Endothelial cell of umbilical vein (primary cell): ENCODE measurements at regions not wholly inside any gene's neighbourhood (a gene's known extent, or its start where the extent isn't known, plus 50 kb on each side); places are given as distances from the start of the nearest gene placed in this dataset.

Source experiments
- BruUV-seq: library from RNA; stranded (reverse); fragments of 400-500 nt; replicated peaks from 2 replicates; lab custom pipeline; 2021; lab: Mats Ljungman, UMichigan
- CTCF ChIA-PET: fragments of 300-600, 350-600 bp; sonication (Branson Sonifier 250); formaldehyde crosslinking; loops from one replicate; lab custom pipeline; 2021; ENCODE audit warnings: antibody characterized with exemption, inconsistent platforms; lab: Charles Lee
- POLR2A ChIA-PET: fragments of 300-600, 350-600 bp; sonication (Branson Sonifier 250); formaldehyde crosslinking; loops from one replicate; lab custom pipeline; 2021; ENCODE audit warnings: antibody characterized with exemption, inconsistent platforms; lab: Charles Lee
- DNase-seq: peaks from one replicate; pipeline ENCODE4 v3.0.0-alpha.2; 2011; ENCODE audit warnings: low read depth, low spot score
- FAIRE-seq: peaks from 2 replicates; lab custom pipeline; 2011; peaks lifted over from hg19 to GRCh38; lab: Jason Lieb, UNC
- H2AFZ ChIP-seq: 2 replicates; pipeline ENCODE4 v1.6.0; 2012; ENCODE audit warnings: low read depth, low read length, control low read depth, inconsistent platforms
- H3K27ac ChIP-seq: 2 replicates; pipeline ENCODE4 v1.5.1; 2011; ENCODE audit warnings: low read depth, mild to moderate bottlenecking, control low read depth, low read length, moderate library complexity; ENCODE audit not compliant: insufficient read depth
- H3K27me3 ChIP-seq, 2 experiments: 2 replicates each; pipeline versions ENCODE4 v1.6.0 to v1.6.1; 2011; ENCODE audit warnings: low read length in 2 of 2, mixed read lengths in 1 of 2; ENCODE audit not compliant: control insufficient read depth in 2 of 2, insufficient read depth in 2 of 2
- H3K36me3 ChIP-seq, 2 experiments: 2 replicates in 1 of 2; 3 replicates in 1 of 2; pipeline ENCODE4 v1.5.1; 2011; ENCODE audit warnings: low read length in 2 of 2, mild to moderate bottlenecking in 1 of 2, moderate library complexity in 1 of 2; ENCODE audit not compliant: control insufficient read depth in 2 of 2, insufficient read depth in 2 of 2; ENCODE audit errors: extremely low read depth in 1 of 2
- H3K4me1 ChIP-seq: 3 replicates; pipeline ENCODE4 v1.5.1; 2011; ENCODE audit warnings: mild to moderate bottlenecking, low read length; ENCODE audit not compliant: control insufficient read depth, insufficient read depth; ENCODE audit errors: extremely low read depth
- H3K4me2 ChIP-seq: 2 replicates; pipeline ENCODE4 v1.6.1; 2011; ENCODE audit warnings: low read length, control low read depth, mixed read lengths; ENCODE audit not compliant: insufficient read depth
- H3K4me3 ChIP-seq, 3 experiments: fragments of 200-600 bp in 1 of 3; sonication (generic), shearing (Covaris generic) in 1 of 3; replicated peaks in 1 of 3; 2 replicates each; pipeline ENCODE4 v1.5.1; 2011 to 2016; ENCODE audit warnings: control low read depth in 3 of 3, low read length in 3 of 3, mild to moderate bottlenecking in 2 of 3, inconsistent platforms in 1 of 3, low read depth in 1 of 3, moderate library complexity in 1 of 3; ENCODE audit not compliant: insufficient read depth in 1 of 3
- H3K79me2 ChIP-seq: 2 replicates; pipeline ENCODE4 v1.6.0; 2012; ENCODE audit warnings: low read length, inconsistent platforms; ENCODE audit not compliant: control insufficient read depth, insufficient read depth
- H3K9ac ChIP-seq: replicated peaks from 2 replicates; pipeline ENCODE3; 2011; ENCODE audit warnings: low read length, control low read depth; ENCODE audit not compliant: insufficient read depth; ENCODE audit errors: extremely low read depth
- H3K9me1 ChIP-seq: replicated peaks from 3 replicates; pipeline ENCODE4 v1.6.0; 2011; ENCODE audit warnings: mild to moderate bottlenecking, low read length; ENCODE audit not compliant: control insufficient read depth, insufficient read depth; ENCODE audit errors: extremely low read depth
- H3K9me3 ChIP-seq: replicated peaks from 2 replicates; pipeline ENCODE4 v1.5.1; 2012; ENCODE audit warnings: low read length, inconsistent platforms; ENCODE audit not compliant: control insufficient read depth, insufficient read depth
- H4K20me1 ChIP-seq: replicated peaks from 2 replicates; pipeline ENCODE3; 2011; ENCODE audit warnings: mild to moderate bottlenecking, low read length; ENCODE audit not compliant: control insufficient read depth, insufficient read depth; ENCODE audit errors: extremely low read depth
- EZH2 ChIP-seq: IDR thresholded peaks from 2 replicates; pipeline ENCODE4 v1.6.1; 2012; ENCODE audit warnings: borderline replicate concordance, low read depth, mild to moderate bottlenecking, moderate library complexity, low read length, inconsistent platforms; ENCODE audit not compliant: severe bottlenecking
- FOS ChIP-seq: IDR thresholded peaks from 2 replicates; pipeline ENCODE4 v1.6.1; 2011; ENCODE audit warnings: mild to moderate bottlenecking, low read length, moderate library complexity, borderline replicate concordance; ENCODE audit not compliant: insufficient read depth
- GATA2 ChIP-seq: IDR thresholded peaks from 2 replicates; pipeline ENCODE4 v1.7.0; 2011; ENCODE audit warnings: low read depth, mild to moderate bottlenecking, moderate library complexity, mixed read lengths, low read length; ENCODE audit not compliant: insufficient read length, insufficient read depth
- JUN ChIP-seq: IDR thresholded peaks from 2 replicates; pipeline ENCODE4 v1.6.1; 2011; ENCODE audit warnings: borderline replicate concordance, low read depth; ENCODE audit not compliant: insufficient read length, insufficient read depth
- MYC ChIP-seq: IDR thresholded peaks from one replicate; pipeline ENCODE4 v1.6.1; 2011; ENCODE audit warnings: mild to moderate bottlenecking, low read depth, low read length
- POLR2A ChIP-seq: IDR thresholded peaks from 2 replicates; pipeline ENCODE4 v1.6.1; 2012; ENCODE audit warnings: low read depth, mild to moderate bottlenecking, control low read depth, low read length
- POLR2AphosphoS5 ChIP-seq: IDR thresholded peaks from 2 replicates; pipeline ENCODE4 v1.6.1; 2012; ENCODE audit warnings: low read depth, mild to moderate bottlenecking, control low read depth, low read length, moderate library complexity; ENCODE audit not compliant: insufficient read depth
- dilution Hi-C: fragments of 300-500 bp; cut with MboI; formaldehyde crosslinking; loops from one replicate; pipeline ENCODE4 v1.15.0; 2019; ENCODE audit warnings: low sequenced_read_pairs; ENCODE audit not compliant: extremely low pct_ligation_motif_present
- intact Hi-C: fragments of 100-400 bp; cut with micrococcal nuclease; formaldehyde crosslinking; loops from one replicate; pipeline ENCODE4 v1.10.0; 2022
- TF ChIP-seq, protein P1 (sequence below): IDR thresholded peaks from 2 replicates; pipeline ENCODE4 v1.6.1; 2011; ENCODE audit not compliant: insufficient read depth, insufficient read length
- TF ChIP-seq, protein P2 (sequence below), 2 donors: IDR thresholded peaks; 1 replicate in 1 of 2; 2 replicates in 1 of 2; pipeline ENCODE4 v1.5.1; 2011; ENCODE audit warnings: low read length in 2 of 2, mild to moderate bottlenecking in 2 of 2, moderate library complexity in 2 of 2, control low read depth in 1 of 2, inconsistent platforms in 1 of 2, low read depth in 1 of 2; ENCODE audit not compliant: insufficient read depth in 1 of 2; ENCODE audit errors: extremely low read depth in 1 of 2

DNA sequence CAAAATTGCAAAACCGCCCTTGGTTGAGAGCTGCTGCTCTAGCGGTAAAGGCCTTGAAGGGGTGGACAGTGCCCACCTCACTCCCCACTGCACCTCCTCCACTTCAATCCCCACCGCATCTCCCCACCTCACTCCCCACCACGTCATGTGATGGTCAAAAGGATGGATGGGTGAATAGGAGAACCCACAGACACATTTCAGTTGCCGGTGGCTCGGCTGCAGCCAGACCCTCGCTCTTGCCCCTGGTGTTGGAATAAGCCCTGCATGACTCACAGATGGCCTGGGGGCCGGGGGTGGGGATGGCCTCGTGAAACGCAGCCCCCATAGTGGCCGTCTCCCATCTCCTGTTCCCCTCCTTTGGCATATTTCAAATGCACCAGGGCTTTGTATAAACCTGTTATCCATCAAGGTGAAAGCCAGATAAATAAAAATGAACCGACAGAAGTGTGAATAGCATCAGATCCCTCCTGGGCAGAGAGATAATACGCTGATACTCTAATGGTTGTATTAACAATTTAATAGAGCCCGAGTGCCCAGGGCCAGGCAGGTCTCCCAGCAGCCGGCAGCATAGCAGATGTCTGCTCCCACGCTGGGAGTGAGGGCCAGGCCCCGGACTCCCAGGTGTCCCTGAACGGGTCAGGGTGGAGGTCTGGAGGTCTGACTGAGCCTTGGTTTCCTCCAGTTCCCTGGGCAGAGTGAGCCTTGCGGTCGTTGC lies 300.3 kb downstream of the NPHP4 start:
- BruUV-seq: no TSS peak
- no peaks in the 10 kb centered on the region for H3K4me1 ChIP-seq
- H4K20me1 ChIP-seq: no peaks in the 10 kb centered on the region
- no peaks in the 10 kb centered on the region for H3K27me3 ChIP-seq
- DNase-seq: no peak
- no peak for FAIRE-seq
- no peaks in the 10 kb centered on the region for H3K9me3 ChIP-seq
- no peak overlapping the region for H3K27ac ChIP-seq
- no peaks in the 10 kb centered on the region for H3K9me1 ChIP-seq
- no peaks in the 10 kb centered on the region for H3K36me3 ChIP-seq
- CTCF ChIA-PET: no interaction called here
- H3K4me2 ChIP-seq: no peak overlapping the region
- no peak overlapping the region for H2AFZ ChIP-seq
- no peaks in the 10 kb centered on the region for H3K79me2 ChIP-seq
- no peak overlapping the region for H3K4me3 ChIP-seq
- no peak overlapping the region for H3K9ac ChIP-seq
- intact Hi-C loops: no loop called here
- dilution Hi-C loops: no loop called here
- TF ChIP-seq EZH2: no peak
- no peak for TF ChIP-seq GATA2
- TF ChIP-seq, protein P1, sequence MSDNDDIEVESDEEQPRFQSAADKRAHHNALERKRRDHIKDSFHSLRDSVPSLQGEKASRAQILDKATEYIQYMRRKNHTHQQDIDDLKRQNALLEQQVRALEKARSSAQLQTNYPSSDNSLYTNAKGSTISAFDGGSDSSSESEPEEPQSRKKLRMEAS: no peak
- TF ChIP-seq POLR2AphosphoS5: no peak
- TF ChIP-seq MYC: no peak
- TF ChIP-seq FOS: no peak
- TF ChIP-seq POLR2A: no peak
- TF ChIP-seq, protein P2, sequence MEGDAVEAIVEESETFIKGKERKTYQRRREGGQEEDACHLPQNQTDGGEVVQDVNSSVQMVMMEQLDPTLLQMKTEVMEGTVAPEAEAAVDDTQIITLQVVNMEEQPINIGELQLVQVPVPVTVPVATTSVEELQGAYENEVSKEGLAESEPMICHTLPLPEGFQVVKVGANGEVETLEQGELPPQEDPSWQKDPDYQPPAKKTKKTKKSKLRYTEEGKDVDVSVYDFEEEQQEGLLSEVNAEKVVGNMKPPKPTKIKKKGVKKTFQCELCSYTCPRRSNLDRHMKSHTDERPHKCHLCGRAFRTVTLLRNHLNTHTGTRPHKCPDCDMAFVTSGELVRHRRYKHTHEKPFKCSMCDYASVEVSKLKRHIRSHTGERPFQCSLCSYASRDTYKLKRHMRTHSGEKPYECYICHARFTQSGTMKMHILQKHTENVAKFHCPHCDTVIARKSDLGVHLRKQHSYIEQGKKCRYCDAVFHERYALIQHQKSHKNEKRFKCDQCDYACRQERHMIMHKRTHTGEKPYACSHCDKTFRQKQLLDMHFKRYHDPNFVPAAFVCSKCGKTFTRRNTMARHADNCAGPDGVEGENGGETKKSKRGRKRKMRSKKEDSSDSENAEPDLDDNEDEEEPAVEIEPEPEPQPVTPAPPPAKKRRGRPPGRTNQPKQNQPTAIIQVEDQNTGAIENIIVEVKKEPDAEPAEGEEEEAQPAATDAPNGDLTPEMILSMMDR (IDR thresholded peaks at IDR 0.05; ENCODE audit: extremely low read depth in 1 of 2, insufficient read depth in 1 of 2, low read depth in 1 of 2, low read length in 2 of 2): no peak
- no peak for TF ChIP-seq JUN
- POLR2A ChIA-PET: no interaction called here
